ENCODE measurements at regions not wholly inside any gene's neighbourhood (a gene's known extent, or its start where the extent isn't known, plus 50 kb on each side); places are given as distances from the start of the nearest gene placed in this dataset.

DNA sequence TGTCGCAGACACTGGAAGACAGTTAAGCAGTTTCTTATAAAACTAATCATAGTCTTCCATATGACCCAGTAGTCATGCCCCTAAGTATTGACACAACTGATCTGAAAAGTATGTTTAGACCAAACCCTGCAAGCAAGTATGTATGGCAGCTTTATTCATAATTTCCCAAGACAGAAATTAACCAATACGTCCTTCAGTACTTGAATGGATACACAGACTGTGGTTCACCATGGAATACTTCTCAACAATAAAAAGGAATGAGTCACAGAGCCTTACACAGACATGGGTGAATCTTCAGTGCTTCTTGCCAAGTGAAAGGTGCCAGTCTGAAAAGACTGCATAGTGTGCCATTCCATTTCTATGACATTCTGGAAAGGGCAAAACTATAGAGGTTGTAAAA, 50.2 kb upstream of the AKR1E2 start:
- TF ChIP-seq, protein P1, sequence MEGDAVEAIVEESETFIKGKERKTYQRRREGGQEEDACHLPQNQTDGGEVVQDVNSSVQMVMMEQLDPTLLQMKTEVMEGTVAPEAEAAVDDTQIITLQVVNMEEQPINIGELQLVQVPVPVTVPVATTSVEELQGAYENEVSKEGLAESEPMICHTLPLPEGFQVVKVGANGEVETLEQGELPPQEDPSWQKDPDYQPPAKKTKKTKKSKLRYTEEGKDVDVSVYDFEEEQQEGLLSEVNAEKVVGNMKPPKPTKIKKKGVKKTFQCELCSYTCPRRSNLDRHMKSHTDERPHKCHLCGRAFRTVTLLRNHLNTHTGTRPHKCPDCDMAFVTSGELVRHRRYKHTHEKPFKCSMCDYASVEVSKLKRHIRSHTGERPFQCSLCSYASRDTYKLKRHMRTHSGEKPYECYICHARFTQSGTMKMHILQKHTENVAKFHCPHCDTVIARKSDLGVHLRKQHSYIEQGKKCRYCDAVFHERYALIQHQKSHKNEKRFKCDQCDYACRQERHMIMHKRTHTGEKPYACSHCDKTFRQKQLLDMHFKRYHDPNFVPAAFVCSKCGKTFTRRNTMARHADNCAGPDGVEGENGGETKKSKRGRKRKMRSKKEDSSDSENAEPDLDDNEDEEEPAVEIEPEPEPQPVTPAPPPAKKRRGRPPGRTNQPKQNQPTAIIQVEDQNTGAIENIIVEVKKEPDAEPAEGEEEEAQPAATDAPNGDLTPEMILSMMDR (IDR thresholded peaks at IDR 0.05; ENCODE audit: unreplicated experiment), result no peak
- peaks cover 12% of the 10 kb centered on the region for H3K36me3 Mint-ChIP-seq (ENCODE audit: insufficient read depth, unreplicated experiment)
- no peaks in the 10 kb centered on the region for H3K27me3 Mint-ChIP-seq (ENCODE audit: unreplicated experiment)
- H3K9me3 Mint-ChIP-seq (ENCODE audit: low read depth, unreplicated experiment), result no peaks in the 10 kb centered on the region
- no peak overlapping the region for H3K4me3 Mint-ChIP-seq (ENCODE audit: low read depth, unreplicated experiment)
- BruUV-seq (replicated peaks), result no TSS peak
- H3K4me1 Mint-ChIP-seq (ENCODE audit: low read depth, unreplicated experiment), result peaks cover 27% of the 10 kb centered on the region
- intact Hi-C loops (cut with micrococcal nuclease; ENCODE audit: unreplicated experiment), result no loop called here
- CTCF ChIA-PET, result no interaction called here
- no peak for DNase-seq
- no peak overlapping the region for H3K27ac Mint-ChIP-seq (ENCODE audit: unreplicated experiment)

DNA sequence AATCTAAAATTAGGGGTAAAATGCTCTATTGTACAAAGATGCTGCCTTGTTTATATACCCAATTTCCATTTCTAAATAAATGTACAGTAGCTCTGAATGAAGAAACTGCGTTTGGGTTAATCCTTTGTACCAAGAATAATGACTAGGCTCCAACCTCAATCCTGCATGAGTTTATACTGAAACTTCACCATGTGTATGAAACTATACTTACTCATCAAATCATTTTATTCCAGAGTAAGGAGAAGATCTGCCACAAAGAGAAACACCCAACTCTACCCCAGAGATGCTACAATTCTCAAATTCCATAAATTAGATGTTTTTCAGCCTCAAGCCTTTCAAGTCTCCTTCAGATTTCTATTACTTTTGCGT, 53.8 kb upstream of the AKR1E2 start:
- H3K27me3 Mint-ChIP-seq (ENCODE audit: unreplicated experiment), result no peaks in the 10 kb centered on the region
- H3K4me1 Mint-ChIP-seq (ENCODE audit: low read depth, unreplicated experiment), result peaks cover 44% of the 10 kb centered on the region
- intact Hi-C loops (cut with micrococcal nuclease; ENCODE audit: unreplicated experiment), result loop anchor here (5.0 kb wide), 1 partner anchor 640 kb away; no protein-coding TSS in a partner anchor
- H3K9me3 Mint-ChIP-seq (ENCODE audit: low read depth, unreplicated experiment), result no peaks in the 10 kb centered on the region
- peaks cover 18% of the 10 kb centered on the region for H3K36me3 Mint-ChIP-seq (ENCODE audit: insufficient read depth, unreplicated experiment)
- TF ChIP-seq, protein P1 (IDR thresholded peaks at IDR 0.05; ENCODE audit: unreplicated experiment), result no peak
- no peak overlapping the region for H3K4me3 Mint-ChIP-seq (ENCODE audit: low read depth, unreplicated experiment)
- no TSS peak for BruUV-seq (replicated peaks)
- no peak for DNase-seq
- H3K27ac Mint-ChIP-seq (ENCODE audit: unreplicated experiment), result peak overlapping the region; percentile 99
- CTCF ChIA-PET, result interaction anchor here (2.0 kb wide), 1 partner anchor 9 kb away, joined by 6 read pairs; no protein-coding TSS in a partner anchor

DNA sequence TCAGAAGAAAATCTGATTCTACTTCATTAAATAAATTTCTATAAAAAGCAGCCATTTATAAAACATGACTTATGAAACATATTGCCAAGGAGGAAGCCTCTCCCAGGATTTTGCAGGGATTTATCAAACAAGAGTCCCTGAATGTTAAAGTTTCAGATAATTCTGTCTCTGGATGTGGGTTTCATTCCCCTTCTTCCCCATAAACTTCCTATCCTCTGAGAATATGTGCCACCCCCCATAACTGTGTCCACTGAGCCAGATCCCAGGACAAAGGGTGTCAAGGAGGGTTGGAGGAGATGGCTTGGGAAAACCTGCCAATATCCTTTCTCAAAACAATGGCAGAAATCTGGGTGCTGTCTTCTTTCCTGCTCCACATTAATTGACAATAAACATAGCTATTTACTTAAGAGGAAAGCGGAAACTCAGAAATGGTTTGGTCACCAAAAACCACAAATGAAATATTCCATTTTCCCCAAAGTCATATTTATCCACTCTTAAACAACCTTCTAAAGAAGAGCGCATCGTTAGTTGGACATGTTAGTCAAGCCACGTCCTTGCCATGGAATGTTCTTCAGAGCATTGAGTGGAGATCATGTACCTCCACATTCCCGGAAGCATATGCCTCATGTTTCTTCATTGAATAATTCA, 54.3 kb upstream of the AKR1E2 start:
- H3K36me3 Mint-ChIP-seq (ENCODE audit: insufficient read depth, unreplicated experiment), result peaks cover 20% of the 10 kb centered on the region
- intact Hi-C loops (cut with micrococcal nuclease; ENCODE audit: unreplicated experiment), result loop anchor here (5.0 kb wide), 1 partner anchor 639 kb away; no protein-coding TSS in a partner anchor
- no peaks in the 10 kb centered on the region for H3K27me3 Mint-ChIP-seq (ENCODE audit: unreplicated experiment)
- no peak for DNase-seq
- H3K4me1 Mint-ChIP-seq (ENCODE audit: low read depth, unreplicated experiment), result peaks cover 49% of the 10 kb centered on the region
- peak overlapping the region; percentile 99 for H3K27ac Mint-ChIP-seq (ENCODE audit: unreplicated experiment)
- TF ChIP-seq, protein P1 (IDR thresholded peaks at IDR 0.05; ENCODE audit: unreplicated experiment), result no peak
- no peak overlapping the region for H3K4me3 Mint-ChIP-seq (ENCODE audit: low read depth, unreplicated experiment)
- no TSS peak for BruUV-seq (replicated peaks)
- H3K9me3 Mint-ChIP-seq (ENCODE audit: low read depth, unreplicated experiment), result no peaks in the 10 kb centered on the region
- CTCF ChIA-PET, result interaction anchor here (1.2 to 2.0 kb wide), 5 partner anchors 9 to 1574 kb away, joined by 6 to 8 read pairs (median 6); no protein-coding TSS in a partner anchor

DNA sequence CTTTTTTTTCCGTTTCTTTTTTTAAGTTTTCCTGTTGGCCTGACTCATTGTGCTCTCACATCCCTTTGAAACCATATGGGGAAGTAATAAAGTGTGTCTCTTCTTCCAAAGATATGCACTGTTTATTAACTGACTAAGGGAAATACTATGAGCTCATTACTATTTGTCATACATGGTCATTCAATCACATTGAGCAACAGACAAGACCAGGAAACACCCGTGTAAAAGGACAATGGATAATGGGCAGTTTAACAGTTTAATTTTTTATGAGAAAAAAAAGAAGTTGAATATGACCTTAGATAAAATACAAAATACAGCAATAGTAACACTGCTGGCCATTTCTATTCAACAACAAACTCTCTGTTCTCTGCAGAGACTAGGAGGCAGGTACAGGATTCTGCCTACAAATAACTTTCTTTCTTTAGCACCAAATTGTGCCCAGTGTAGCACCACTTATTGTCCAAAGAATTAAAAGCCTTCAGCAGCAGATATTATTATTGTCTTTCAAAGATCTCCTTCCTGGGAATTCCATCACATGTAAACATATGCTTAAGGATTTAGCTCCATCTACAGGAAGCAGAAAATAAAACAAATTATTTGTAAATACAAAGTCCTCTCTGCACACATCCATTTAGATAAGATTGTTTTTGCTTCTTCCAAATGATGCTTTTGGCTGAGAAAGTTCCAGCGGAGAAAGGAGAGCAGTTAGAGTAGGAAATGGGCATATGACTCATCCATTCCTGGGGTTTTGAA, 55.0 kb upstream of the AKR1E2 start:
- Mint-ChIP-seq H3K4me3 (ENCODE audit: low read depth, unreplicated experiment) (no peak overlapping the region), H3K9me3 (ENCODE audit: low read depth, unreplicated experiment) (no peaks in the 10 kb centered on the region), H3K36me3 (ENCODE audit: insufficient read depth, unreplicated experiment) (peaks cover 20% of the 10 kb centered on the region), H3K27ac (ENCODE audit: unreplicated experiment) (peak overlapping the region; percentile 99), H3K27me3 (ENCODE audit: unreplicated experiment) (no peaks in the 10 kb centered on the region), H3K4me1 (ENCODE audit: low read depth, unreplicated experiment) (peaks cover 56% of the 10 kb centered on the region)
- BruUV-seq (replicated peaks), result TSS peak; percentile 96
- TF ChIP-seq, protein P1 (IDR thresholded peaks at IDR 0.05; ENCODE audit: unreplicated experiment), result no peak
- CTCF ChIA-PET, result interaction anchor here (0.6 to 2.0 kb wide), 15 partner anchors 8 to 1573 kb away, joined by 3 to 9 read pairs (median 6); no protein-coding TSS in a partner anchor
- no peak for DNase-seq
- intact Hi-C loops (cut with micrococcal nuclease; ENCODE audit: unreplicated experiment), result loop anchor here (5.0 kb wide), 1 partner anchor 639 kb away; no protein-coding TSS in a partner anchor

All from Calu3 (cell line).